ENCODE measurements at regions not wholly inside any gene's neighbourhood (a gene's known extent, or its start where the extent isn't known, plus 50 kb on each side); places are given as distances from the start of the nearest gene placed in this dataset.

DNA sequence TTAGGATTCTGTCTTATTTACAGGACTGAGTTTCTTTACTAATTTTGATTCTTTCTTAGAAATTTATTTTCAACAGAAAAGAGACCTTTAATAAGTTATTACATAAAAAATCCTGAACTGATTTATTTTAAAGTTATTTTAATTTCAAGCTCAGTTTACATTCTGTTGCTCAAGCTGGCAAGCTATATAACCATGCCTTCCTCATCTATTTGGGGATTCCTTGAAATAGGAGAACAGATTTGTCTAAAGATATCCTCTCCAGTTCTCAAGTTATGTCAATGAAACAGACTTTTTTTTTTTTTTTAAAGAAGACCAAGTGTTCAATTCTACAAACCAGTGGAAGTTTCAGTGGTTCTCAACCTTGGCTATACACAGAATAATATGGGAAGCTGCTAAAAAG lies 103.3 kb upstream of the TRHDE start:
- TF ChIP-seq, protein P1, sequence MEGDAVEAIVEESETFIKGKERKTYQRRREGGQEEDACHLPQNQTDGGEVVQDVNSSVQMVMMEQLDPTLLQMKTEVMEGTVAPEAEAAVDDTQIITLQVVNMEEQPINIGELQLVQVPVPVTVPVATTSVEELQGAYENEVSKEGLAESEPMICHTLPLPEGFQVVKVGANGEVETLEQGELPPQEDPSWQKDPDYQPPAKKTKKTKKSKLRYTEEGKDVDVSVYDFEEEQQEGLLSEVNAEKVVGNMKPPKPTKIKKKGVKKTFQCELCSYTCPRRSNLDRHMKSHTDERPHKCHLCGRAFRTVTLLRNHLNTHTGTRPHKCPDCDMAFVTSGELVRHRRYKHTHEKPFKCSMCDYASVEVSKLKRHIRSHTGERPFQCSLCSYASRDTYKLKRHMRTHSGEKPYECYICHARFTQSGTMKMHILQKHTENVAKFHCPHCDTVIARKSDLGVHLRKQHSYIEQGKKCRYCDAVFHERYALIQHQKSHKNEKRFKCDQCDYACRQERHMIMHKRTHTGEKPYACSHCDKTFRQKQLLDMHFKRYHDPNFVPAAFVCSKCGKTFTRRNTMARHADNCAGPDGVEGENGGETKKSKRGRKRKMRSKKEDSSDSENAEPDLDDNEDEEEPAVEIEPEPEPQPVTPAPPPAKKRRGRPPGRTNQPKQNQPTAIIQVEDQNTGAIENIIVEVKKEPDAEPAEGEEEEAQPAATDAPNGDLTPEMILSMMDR (IDR thresholded peaks at IDR 0.05), result no peak
- TF ChIP-seq, protein P2, sequence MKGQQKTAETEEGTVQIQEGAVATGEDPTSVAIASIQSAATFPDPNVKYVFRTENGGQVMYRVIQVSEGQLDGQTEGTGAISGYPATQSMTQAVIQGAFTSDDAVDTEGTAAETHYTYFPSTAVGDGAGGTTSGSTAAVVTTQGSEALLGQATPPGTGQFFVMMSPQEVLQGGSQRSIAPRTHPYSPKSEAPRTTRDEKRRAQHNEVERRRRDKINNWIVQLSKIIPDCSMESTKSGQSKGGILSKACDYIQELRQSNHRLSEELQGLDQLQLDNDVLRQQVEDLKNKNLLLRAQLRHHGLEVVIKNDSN (CRISPR knock-in tag; IDR thresholded peaks at IDR 0.05), result no peak

Data from WTC11 (cell line).